Nephron progenitor cell (in vitro differentiated cells): ENCODE measurements at regions not wholly inside any gene's neighbourhood (a gene's known extent, or its start where the extent isn't known, plus 50 kb on each side); places are given as distances from the start of the nearest gene placed in this dataset.
A peak's percentile ranks its signal among the peaks of the same experiment; 100 is the strongest.

Experiments used
- DNase-seq: peaks from one replicate; pipeline ENCODE4 v3.0.0; 2021
- H3K27ac Mint-ChIP-seq: 2 replicates; pipeline ENCODE4 v1.8.0; 2021; ENCODE audit warnings: mild to moderate bottlenecking, moderate library complexity, mixed read lengths
- H3K27me3 Mint-ChIP-seq: 2 replicates; pipeline ENCODE4 v1.8.0; 2021; ENCODE audit warnings: mild to moderate bottlenecking, low read depth, mixed read lengths; ENCODE audit not compliant: poor library complexity
- H3K36me3 Mint-ChIP-seq: 2 replicates; pipeline ENCODE4 v1.8.0; 2021; ENCODE audit warnings: low read depth, mixed read lengths
- H3K4me1 Mint-ChIP-seq: 2 replicates; pipeline ENCODE4 v1.8.0; 2021; ENCODE audit warnings: mixed read lengths
- H3K4me3 Mint-ChIP-seq: 2 replicates; pipeline ENCODE4 v1.8.0; 2021; ENCODE audit warnings: mild to moderate bottlenecking, moderate library complexity, mixed read lengths
- H3K9me3 Mint-ChIP-seq: 2 replicates; pipeline ENCODE4 v1.8.0; 2021; ENCODE audit warnings: mild to moderate bottlenecking, moderate library complexity, mixed read lengths
- CTCF ChIP-seq: fragments of 200-600 bp; sonication (generic); IDR thresholded peaks from 2 replicates; pipeline ENCODE4 v1.5.0; 2021; ENCODE audit warnings: antibody characterized with exemption

GRCh38 chr9:14400658-14400995 is 86.7 kb upstream of the NFIB start:
- Mint-ChIP-seq H3K27ac (no peak overlapping the region), H3K9me3 (no peaks in the 10 kb centered on the region), H3K27me3 (no peaks in the 10 kb centered on the region), H3K4me3 (no peak overlapping the region), H3K4me1 (no peaks in the 10 kb centered on the region), H3K36me3 (peaks cover under 1% of the 10 kb centered on the region)
- TF ChIP-seq CTCF: peak; percentile 9
- no peak for DNase-seq

GRCh38 chr9:14399756-14400657 is 86.1 kb upstream of the NFIB start:
- Mint-ChIP-seq H3K27ac (no peak overlapping the region), H3K27me3 (no peaks in the 10 kb centered on the region), H3K4me1 (no peaks in the 10 kb centered on the region), H3K9me3 (peaks cover 4% of the 10 kb centered on the region), H3K4me3 (no peak overlapping the region), H3K36me3 (peaks cover 6% of the 10 kb centered on the region)
- DNase-seq: no peak
- TF ChIP-seq CTCF: no peak

- no peak for TF ChIP-seq CTCF
- no peak for DNase-seq
- Mint-ChIP-seq H3K9me3 (peaks cover 11% of the 10 kb centered on the region), H3K27me3 (no peaks in the 10 kb centered on the region), H3K27ac (peak overlapping the region; percentile 54), H3K4me1 (no peaks in the 10 kb centered on the region), H3K4me3 (no peak overlapping the region), H3K36me3 (peaks cover 7% of the 10 kb centered on the region)
These were observed 84.5 kb upstream of the NFIB start for GRCh38 chr9:14398473-14398872.

GRCh38 chr9:14396171-14396570 is 82.2 kb upstream of the NFIB start:
- no peak for DNase-seq
- H3K36me3 Mint-ChIP-seq: peaks cover 16% of the 10 kb centered on the region
- no peak overlapping the region for H3K4me3 Mint-ChIP-seq
- H3K27me3 Mint-ChIP-seq: peaks cover 2% of the 10 kb centered on the region
- no peak for TF ChIP-seq CTCF
- H3K27ac Mint-ChIP-seq: no peak overlapping the region
- H3K4me1 Mint-ChIP-seq: no peaks in the 10 kb centered on the region
- H3K9me3 Mint-ChIP-seq: peaks cover 28% of the 10 kb centered on the region

- Mint-ChIP-seq H3K27me3 (peaks cover 2% of the 10 kb centered on the region), H3K27ac (no peak overlapping the region), H3K4me3 (no peak overlapping the region), H3K4me1 (no peaks in the 10 kb centered on the region), H3K36me3 (peaks cover 16% of the 10 kb centered on the region), H3K9me3 (peaks cover 33% of the 10 kb centered on the region)
- no peak for DNase-seq
- no peak for TF ChIP-seq CTCF
These were observed 81.6 kb upstream of the NFIB start for GRCh38 chr9:14395317-14396082.
